ENCODE measurements at regions not wholly inside any gene's neighbourhood (a gene's known extent, or its start where the extent isn't known, plus 50 kb on each side); places are given as distances from the start of the nearest gene placed in this dataset.

DNA sequence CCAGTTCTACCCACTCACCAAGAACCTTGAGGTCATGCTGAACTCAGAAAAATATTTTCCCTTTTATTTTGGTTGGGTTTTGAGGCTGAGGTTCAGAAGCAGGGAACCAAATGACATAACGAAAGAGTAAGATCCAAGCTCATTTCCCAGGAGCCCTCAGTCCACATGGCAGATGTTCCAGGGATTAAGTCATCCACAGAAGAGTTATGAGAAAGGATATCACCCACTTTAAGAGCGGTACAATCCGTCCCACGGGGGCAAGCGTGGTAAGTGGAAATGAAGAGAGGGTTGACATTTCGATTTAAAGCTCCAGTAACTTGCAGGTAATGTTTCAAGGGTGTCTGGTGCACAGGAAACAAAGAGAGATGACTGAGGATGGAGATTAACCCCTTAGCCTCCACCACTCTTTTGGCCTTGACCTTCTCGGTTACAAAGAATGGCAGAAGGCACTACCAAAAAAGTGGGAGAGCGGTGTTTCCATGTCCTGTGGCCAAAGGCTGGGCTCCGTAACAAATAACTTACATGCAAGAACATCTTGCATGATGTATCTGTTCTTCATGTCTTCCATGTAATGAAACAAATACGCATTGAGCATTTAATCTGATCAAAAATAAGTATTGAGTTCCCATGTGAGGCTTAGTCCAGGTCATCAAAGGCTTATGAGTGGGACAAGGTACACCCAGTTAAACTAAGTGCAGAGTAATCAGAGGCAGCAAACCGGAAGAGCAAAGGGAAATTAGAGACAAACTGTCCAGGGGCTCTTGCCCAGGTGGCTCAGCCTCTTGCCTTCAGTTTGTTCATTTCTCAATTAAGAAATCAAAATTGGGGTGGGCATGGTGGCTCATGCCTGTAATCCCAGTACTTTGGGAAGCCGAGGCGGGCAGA, 241.4 kb downstream of the TOMM20 start:
- DNase-seq (ENCODE audit: low read depth, low spot score): no peak
- H3K27ac Mint-ChIP-seq (ENCODE audit: unreplicated experiment): peak overlapping the region; percentile 65
- TF ChIP-seq, protein P1, sequence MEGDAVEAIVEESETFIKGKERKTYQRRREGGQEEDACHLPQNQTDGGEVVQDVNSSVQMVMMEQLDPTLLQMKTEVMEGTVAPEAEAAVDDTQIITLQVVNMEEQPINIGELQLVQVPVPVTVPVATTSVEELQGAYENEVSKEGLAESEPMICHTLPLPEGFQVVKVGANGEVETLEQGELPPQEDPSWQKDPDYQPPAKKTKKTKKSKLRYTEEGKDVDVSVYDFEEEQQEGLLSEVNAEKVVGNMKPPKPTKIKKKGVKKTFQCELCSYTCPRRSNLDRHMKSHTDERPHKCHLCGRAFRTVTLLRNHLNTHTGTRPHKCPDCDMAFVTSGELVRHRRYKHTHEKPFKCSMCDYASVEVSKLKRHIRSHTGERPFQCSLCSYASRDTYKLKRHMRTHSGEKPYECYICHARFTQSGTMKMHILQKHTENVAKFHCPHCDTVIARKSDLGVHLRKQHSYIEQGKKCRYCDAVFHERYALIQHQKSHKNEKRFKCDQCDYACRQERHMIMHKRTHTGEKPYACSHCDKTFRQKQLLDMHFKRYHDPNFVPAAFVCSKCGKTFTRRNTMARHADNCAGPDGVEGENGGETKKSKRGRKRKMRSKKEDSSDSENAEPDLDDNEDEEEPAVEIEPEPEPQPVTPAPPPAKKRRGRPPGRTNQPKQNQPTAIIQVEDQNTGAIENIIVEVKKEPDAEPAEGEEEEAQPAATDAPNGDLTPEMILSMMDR (conservative IDR thresholded peaks at IDR 0.05): no peak
- H3K4me1 Mint-ChIP-seq: no peaks in the 10 kb centered on the region
- no peaks in the 10 kb centered on the region for H3K9me3 Mint-ChIP-seq
- no peak overlapping the region for H3K4me3 Mint-ChIP-seq
- H3K27me3 Mint-ChIP-seq (ENCODE audit: low read depth): no peaks in the 10 kb centered on the region
- no peaks in the 10 kb centered on the region for H3K36me3 Mint-ChIP-seq (ENCODE audit: low read depth)

GRCh38 chr1:234886081-234886984, 242.3 kb downstream of the TOMM20 start:
- no peaks in the 10 kb centered on the region for H3K36me3 Mint-ChIP-seq (ENCODE audit: low read depth)
- DNase-seq (ENCODE audit: low read depth, low spot score): no peak
- H3K4me3 Mint-ChIP-seq: no peak overlapping the region
- H3K4me1 Mint-ChIP-seq: peaks cover 4% of the 10 kb centered on the region
- no peaks in the 10 kb centered on the region for H3K27me3 Mint-ChIP-seq (ENCODE audit: low read depth)
- TF ChIP-seq, protein P1 (conservative IDR thresholded peaks at IDR 0.05): no peak
- no peaks in the 10 kb centered on the region for H3K9me3 Mint-ChIP-seq
- H3K27ac Mint-ChIP-seq (ENCODE audit: unreplicated experiment): peak overlapping the region; percentile 65

DNA sequence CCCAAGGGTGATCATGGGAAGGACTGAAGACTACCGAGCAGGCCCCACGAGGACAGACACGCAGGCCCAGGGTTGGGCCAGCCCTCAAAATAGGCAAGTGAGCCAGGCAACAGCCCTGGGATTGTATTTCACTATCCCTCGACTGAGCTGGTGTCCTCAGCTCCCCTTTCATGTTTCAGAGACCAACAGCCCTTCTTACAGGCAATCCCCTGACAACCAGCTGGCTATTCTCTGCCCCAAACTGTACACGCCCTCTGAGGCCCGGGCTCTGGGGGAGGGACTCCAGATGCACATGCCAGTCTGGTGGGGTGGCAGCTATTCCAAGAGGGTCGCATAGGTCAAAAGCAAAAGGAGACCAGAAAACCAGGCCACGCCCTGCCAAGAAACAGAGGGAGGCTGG, 243.0 kb downstream of the TOMM20 start:
- no peaks in the 10 kb centered on the region for H3K36me3 Mint-ChIP-seq (ENCODE audit: low read depth)
- no peak for DNase-seq (ENCODE audit: low read depth, low spot score)
- no peaks in the 10 kb centered on the region for H3K9me3 Mint-ChIP-seq
- peaks cover 4% of the 10 kb centered on the region for H3K4me1 Mint-ChIP-seq
- no peaks in the 10 kb centered on the region for H3K27me3 Mint-ChIP-seq (ENCODE audit: low read depth)
- TF ChIP-seq, protein P1 (conservative IDR thresholded peaks at IDR 0.05): no peak
- H3K4me3 Mint-ChIP-seq: no peak overlapping the region
- no peak overlapping the region for H3K27ac Mint-ChIP-seq (ENCODE audit: unreplicated experiment)

GRCh38 chr1:234884701-234885100, 243.9 kb downstream of the TOMM20 start:
- Mint-ChIP-seq H3K27me3 (ENCODE audit: low read depth) (no peaks in the 10 kb centered on the region), H3K27ac (ENCODE audit: unreplicated experiment) (no peak overlapping the region), H3K36me3 (ENCODE audit: low read depth) (no peaks in the 10 kb centered on the region), H3K4me1 (peaks cover 4% of the 10 kb centered on the region), H3K4me3 (no peak overlapping the region), H3K9me3 (no peaks in the 10 kb centered on the region)
- TF ChIP-seq, protein P1 (conservative IDR thresholded peaks at IDR 0.05): no peak
- DNase-seq (ENCODE audit: low read depth, low spot score): no peak

DNA sequence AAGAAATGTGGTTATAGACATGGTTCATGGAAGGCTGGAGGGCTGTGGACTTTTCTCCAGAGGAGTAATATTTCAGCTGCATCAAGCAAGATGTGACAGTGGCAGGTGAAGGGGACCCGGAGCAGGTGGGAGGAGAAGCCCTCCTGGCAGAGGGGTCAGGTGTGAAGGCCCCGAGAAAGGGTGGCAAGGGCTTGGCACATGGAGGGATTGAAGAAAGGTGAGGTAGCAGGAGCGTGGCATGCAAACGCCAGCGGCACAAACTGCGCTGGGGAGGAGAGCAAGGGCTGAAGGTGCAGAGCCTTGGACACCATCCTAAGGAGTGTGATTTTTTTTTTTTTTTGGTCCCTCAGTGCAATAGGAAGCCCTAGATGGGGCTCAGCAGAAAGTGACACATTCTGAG, 244.6 kb downstream of the TOMM20 start:
- Mint-ChIP-seq H3K36me3 (ENCODE audit: low read depth) (no peaks in the 10 kb centered on the region), H3K27ac (ENCODE audit: unreplicated experiment) (peak overlapping the region; percentile 68)

More for the DNA sequence above, 244.6 kb downstream of the TOMM20 start:
- H3K9me3 Mint-ChIP-seq: no peaks in the 10 kb centered on the region
- TF ChIP-seq, protein P1 (conservative IDR thresholded peaks at IDR 0.05): no peak
- H3K27me3 Mint-ChIP-seq (ENCODE audit: low read depth): no peaks in the 10 kb centered on the region
- DNase-seq (ENCODE audit: low read depth, low spot score): no peak
- peaks cover 4% of the 10 kb centered on the region for H3K4me1 Mint-ChIP-seq
- no peak overlapping the region for H3K4me3 Mint-ChIP-seq

All from neural crest cell (in vitro differentiated cells).